ENCODE measurements at regions not wholly inside any gene's neighbourhood (a gene's known extent, or its start where the extent isn't known, plus 50 kb on each side); places are given as distances from the start of the nearest gene placed in this dataset.

DNA sequence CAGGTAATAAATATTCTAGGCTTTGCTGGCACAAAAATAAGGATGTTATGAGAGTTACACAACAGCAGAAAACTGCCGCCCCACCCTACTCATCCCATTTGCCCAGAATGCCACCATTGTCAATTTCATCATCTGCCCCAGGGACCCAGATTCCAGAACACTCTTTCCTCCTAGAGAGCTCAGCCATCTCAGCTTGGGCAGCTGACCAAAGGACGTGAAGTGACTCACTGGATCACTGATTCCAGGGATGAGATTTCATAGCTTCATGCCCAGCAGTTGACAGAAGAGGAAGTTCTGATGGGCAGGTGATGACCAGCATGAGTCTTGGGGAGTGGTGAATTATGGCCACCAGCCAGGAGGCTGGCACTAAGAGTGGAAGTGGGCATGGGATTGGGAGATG is 450.3 kb downstream of the RMST start:
- TF ChIP-seq GABPA (IDR thresholded peaks at IDR 0.05; ENCODE audit: low read depth) = no peak
- TF ChIP-seq EP300 (IDR thresholded peaks at IDR 0.05; ENCODE audit: borderline replicate concordance in 1 of 2, low read depth in 1 of 2, low read length in 1 of 2) = no peak
- TF ChIP-seq POLR2AphosphoS5 (IDR thresholded peaks at IDR 0.05; ENCODE audit: low read depth, low read length) = no peak
- TF ChIP-seq, protein P1, sequence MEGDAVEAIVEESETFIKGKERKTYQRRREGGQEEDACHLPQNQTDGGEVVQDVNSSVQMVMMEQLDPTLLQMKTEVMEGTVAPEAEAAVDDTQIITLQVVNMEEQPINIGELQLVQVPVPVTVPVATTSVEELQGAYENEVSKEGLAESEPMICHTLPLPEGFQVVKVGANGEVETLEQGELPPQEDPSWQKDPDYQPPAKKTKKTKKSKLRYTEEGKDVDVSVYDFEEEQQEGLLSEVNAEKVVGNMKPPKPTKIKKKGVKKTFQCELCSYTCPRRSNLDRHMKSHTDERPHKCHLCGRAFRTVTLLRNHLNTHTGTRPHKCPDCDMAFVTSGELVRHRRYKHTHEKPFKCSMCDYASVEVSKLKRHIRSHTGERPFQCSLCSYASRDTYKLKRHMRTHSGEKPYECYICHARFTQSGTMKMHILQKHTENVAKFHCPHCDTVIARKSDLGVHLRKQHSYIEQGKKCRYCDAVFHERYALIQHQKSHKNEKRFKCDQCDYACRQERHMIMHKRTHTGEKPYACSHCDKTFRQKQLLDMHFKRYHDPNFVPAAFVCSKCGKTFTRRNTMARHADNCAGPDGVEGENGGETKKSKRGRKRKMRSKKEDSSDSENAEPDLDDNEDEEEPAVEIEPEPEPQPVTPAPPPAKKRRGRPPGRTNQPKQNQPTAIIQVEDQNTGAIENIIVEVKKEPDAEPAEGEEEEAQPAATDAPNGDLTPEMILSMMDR (IDR thresholded peaks at IDR 0.05) = no peak
- TF ChIP-seq RFX5 (IDR thresholded peaks at IDR 0.05; ENCODE audit: low read length) = no peak
- TF ChIP-seq, protein P2, sequence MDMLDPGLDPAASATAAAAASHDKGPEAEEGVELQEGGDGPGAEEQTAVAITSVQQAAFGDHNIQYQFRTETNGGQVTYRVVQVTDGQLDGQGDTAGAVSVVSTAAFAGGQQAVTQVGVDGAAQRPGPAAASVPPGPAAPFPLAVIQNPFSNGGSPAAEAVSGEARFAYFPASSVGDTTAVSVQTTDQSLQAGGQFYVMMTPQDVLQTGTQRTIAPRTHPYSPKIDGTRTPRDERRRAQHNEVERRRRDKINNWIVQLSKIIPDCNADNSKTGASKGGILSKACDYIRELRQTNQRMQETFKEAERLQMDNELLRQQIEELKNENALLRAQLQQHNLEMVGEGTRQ (IDR thresholded peaks at IDR 0.05; ENCODE audit: borderline replicate concordance, low read depth, low read length) = no peak
- TF ChIP-seq, protein P3, sequence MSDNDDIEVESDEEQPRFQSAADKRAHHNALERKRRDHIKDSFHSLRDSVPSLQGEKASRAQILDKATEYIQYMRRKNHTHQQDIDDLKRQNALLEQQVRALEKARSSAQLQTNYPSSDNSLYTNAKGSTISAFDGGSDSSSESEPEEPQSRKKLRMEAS (IDR thresholded peaks at IDR 0.05; ENCODE audit: low read depth) = no peak
- no peak for TF ChIP-seq RAD21 (IDR thresholded peaks at IDR 0.05; ENCODE audit: low read length)
- no peak for TF ChIP-seq CHD2 (IDR thresholded peaks at IDR 0.05; ENCODE audit: low read length, partially characterized antibody)
- no peak for TF ChIP-seq MEF2A (IDR thresholded peaks at IDR 0.05; ENCODE audit: borderline replicate concordance, low read depth)
- TF ChIP-seq, protein P4, sequence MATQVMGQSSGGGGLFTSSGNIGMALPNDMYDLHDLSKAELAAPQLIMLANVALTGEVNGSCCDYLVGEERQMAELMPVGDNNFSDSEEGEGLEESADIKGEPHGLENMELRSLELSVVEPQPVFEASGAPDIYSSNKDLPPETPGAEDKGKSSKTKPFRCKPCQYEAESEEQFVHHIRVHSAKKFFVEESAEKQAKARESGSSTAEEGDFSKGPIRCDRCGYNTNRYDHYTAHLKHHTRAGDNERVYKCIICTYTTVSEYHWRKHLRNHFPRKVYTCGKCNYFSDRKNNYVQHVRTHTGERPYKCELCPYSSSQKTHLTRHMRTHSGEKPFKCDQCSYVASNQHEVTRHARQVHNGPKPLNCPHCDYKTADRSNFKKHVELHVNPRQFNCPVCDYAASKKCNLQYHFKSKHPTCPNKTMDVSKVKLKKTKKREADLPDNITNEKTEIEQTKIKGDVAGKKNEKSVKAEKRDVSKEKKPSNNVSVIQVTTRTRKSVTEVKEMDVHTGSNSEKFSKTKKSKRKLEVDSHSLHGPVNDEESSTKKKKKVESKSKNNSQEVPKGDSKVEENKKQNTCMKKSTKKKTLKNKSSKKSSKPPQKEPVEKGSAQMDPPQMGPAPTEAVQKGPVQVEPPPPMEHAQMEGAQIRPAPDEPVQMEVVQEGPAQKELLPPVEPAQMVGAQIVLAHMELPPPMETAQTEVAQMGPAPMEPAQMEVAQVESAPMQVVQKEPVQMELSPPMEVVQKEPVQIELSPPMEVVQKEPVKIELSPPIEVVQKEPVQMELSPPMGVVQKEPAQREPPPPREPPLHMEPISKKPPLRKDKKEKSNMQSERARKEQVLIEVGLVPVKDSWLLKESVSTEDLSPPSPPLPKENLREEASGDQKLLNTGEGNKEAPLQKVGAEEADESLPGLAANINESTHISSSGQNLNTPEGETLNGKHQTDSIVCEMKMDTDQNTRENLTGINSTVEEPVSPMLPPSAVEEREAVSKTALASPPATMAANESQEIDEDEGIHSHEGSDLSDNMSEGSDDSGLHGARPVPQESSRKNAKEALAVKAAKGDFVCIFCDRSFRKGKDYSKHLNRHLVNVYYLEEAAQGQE (IDR thresholded peaks at IDR 0.05; ENCODE audit: low read depth, low read length) = no peak
- no peak for TF ChIP-seq FOXJ3 (CRISPR knock-in tag; IDR thresholded peaks at IDR 0.05)

Data from SK-N-SH (cell line).